GM12875 (cell line): ENCODE measurements at regions not wholly inside any gene's neighbourhood (a gene's known extent, or its start where the extent isn't known, plus 50 kb on each side); places are given as distances from the start of the nearest gene placed in this dataset.
A peak's percentile ranks its signal among the peaks of the same experiment; 100 is the strongest.

Experiments
- H3K4me3 ChIP-seq: one replicate; pipeline ENCODE4 v1.5.1; 2011; ENCODE audit warnings: low read depth, low read length, control low read depth
- CTCF ChIP-seq: IDR thresholded peaks from 2 replicates; pipeline ENCODE4 v1.5.1; 2011; ENCODE audit warnings: low read depth, mild to moderate bottlenecking, control low read depth, inconsistent platforms, low read length, moderate library complexity, borderline replicate concordance; ENCODE audit not compliant: insufficient read depth

GRCh38 chr7:18357691-18358090 lies 137.9 kb upstream of the HDAC9 start:
- peak; percentile 35; the same call in 1 of the 2 replicates for TF ChIP-seq CTCF
- H3K4me3 ChIP-seq, result no peak overlapping the region

GRCh38 chr7:18361756-18362155 lies 133.8 kb upstream of the HDAC9 start:
- TF ChIP-seq CTCF, result no peak
- no peak overlapping the region for H3K4me3 ChIP-seq

GRCh38 chr7:18363751-18364380 lies 131.7 kb upstream of the HDAC9 start:
- no peak for TF ChIP-seq CTCF
- no peak overlapping the region for H3K4me3 ChIP-seq

GRCh38 chr7:18364396-18364795 lies 131.2 kb upstream of the HDAC9 start:
- TF ChIP-seq CTCF, result no peak
- no peak overlapping the region for H3K4me3 ChIP-seq

GRCh38 chr7:18366394-18366793 lies 129.2 kb upstream of the HDAC9 start:
- no peak overlapping the region for H3K4me3 ChIP-seq
- no peak for TF ChIP-seq CTCF

GRCh38 chr7:18369011-18369410 lies 126.5 kb upstream of the HDAC9 start:
- no peak overlapping the region for H3K4me3 ChIP-seq
- TF ChIP-seq CTCF, result no peak

GRCh38 chr7:18370633-18371032 lies 124.9 kb upstream of the HDAC9 start:
- no peak for TF ChIP-seq CTCF
- H3K4me3 ChIP-seq, result no peak overlapping the region
